GM10248 (cell line): ENCODE measurements at regions not wholly inside any gene's neighbourhood (a gene's known extent, or its start where the extent isn't known, plus 50 kb on each side); places are given as distances from the start of the nearest gene placed in this dataset.

Experiments used
- CTCF ChIA-PET: fragments of 300-600 bp; sonication (Branson Sonifier 250); formaldehyde crosslinking; extraction: SDS; loops from one replicate; lab custom pipeline; 2021; ENCODE audit warnings: antibody characterized with exemption; lab: Yijun Ruan, JAX
- POLR2A ChIA-PET: fragments of 350-650 bp; sonication (Branson Sonifier 250); formaldehyde crosslinking; extraction: SDS; loops from one replicate; lab custom pipeline; 2020; ENCODE audit warnings: antibody characterized with exemption; lab: Yijun Ruan, JAX
- DNase-seq: peaks from one replicate; pipeline ENCODE4 v3.0.0; 2012; ENCODE audit errors: extremely low spot score
- TF ChIP-seq, protein P1 (sequence below): IDR thresholded peaks from 2 replicates; pipeline ENCODE4 v1.5.1; 2012; ENCODE audit warnings: mild to moderate bottlenecking, low read depth; ENCODE audit errors: extremely low read depth, missing control alignments, control extremely low read depth

DNA sequence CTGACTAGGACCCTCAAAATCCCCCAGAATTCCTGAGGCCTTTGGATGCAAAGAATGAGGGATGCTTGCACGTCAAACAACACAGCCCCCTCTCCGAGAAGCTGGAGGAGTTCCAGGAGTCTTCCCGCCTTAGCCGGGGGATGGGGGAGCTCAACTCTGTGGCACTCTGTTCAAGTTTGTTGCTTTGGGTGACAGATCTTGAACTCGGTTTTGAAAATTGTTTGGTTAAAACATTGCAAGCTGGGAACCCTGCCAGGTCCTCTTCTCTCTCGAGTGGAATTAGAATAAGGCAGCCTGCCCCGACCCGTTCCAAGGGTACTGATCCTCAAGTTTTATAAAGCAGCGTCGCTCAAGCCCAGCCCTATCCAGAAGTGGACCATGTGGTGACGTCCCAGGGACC lies 244.1 kb downstream of the LOXHD1 start:
- POLR2A ChIA-PET = no interaction called here
- TF ChIP-seq, protein P1, sequence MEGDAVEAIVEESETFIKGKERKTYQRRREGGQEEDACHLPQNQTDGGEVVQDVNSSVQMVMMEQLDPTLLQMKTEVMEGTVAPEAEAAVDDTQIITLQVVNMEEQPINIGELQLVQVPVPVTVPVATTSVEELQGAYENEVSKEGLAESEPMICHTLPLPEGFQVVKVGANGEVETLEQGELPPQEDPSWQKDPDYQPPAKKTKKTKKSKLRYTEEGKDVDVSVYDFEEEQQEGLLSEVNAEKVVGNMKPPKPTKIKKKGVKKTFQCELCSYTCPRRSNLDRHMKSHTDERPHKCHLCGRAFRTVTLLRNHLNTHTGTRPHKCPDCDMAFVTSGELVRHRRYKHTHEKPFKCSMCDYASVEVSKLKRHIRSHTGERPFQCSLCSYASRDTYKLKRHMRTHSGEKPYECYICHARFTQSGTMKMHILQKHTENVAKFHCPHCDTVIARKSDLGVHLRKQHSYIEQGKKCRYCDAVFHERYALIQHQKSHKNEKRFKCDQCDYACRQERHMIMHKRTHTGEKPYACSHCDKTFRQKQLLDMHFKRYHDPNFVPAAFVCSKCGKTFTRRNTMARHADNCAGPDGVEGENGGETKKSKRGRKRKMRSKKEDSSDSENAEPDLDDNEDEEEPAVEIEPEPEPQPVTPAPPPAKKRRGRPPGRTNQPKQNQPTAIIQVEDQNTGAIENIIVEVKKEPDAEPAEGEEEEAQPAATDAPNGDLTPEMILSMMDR = no peak
- no peak for DNase-seq
- CTCF ChIA-PET = no interaction called here

DNA sequence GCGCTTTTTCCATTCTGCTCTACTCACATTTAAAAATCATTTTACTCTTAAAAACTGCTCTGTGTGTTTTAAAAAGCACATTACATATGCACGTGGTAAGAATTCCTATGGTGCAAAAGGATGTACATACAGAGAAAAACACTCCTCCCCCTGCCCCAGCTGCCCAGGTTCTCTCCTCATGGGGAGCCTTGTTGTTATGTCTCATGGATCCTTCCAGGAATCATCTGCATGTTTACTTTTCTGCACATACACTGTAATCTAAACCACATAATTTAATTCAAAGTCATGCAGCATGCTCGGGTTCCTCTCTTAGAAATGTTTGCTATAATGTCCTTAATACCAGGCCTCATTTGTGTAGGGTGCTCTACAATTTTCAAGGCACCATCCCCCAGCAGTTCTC lies 243.3 kb downstream of the LOXHD1 start:
- no peak for DNase-seq
- POLR2A ChIA-PET = no interaction called here
- CTCF ChIA-PET = no interaction called here
- TF ChIP-seq, protein P1 = no peak

DNA sequence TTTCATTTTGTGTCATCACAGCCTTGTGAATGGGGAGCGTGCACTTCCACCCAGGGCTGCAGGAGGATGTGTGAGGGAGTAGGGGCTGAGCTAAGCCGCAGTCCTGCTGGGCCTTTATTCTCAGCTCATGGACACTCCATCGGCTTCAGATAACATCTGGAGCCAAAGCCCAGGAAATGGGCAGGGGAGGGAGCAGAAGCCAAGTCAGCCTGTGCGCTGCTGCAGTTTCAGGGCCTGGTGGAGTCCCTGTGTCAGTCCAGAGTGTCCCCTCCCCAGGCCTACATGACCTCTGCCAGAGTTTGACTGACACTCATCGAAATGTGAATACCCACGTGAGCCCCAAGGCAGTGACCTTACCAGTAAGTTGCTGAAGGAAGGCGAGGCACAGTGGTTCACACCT lies 242.2 kb downstream of the LOXHD1 start:
- POLR2A ChIA-PET = no interaction called here
- TF ChIP-seq, protein P1 = no peak
- DNase-seq = no peak
- CTCF ChIA-PET = no interaction called here

DNA sequence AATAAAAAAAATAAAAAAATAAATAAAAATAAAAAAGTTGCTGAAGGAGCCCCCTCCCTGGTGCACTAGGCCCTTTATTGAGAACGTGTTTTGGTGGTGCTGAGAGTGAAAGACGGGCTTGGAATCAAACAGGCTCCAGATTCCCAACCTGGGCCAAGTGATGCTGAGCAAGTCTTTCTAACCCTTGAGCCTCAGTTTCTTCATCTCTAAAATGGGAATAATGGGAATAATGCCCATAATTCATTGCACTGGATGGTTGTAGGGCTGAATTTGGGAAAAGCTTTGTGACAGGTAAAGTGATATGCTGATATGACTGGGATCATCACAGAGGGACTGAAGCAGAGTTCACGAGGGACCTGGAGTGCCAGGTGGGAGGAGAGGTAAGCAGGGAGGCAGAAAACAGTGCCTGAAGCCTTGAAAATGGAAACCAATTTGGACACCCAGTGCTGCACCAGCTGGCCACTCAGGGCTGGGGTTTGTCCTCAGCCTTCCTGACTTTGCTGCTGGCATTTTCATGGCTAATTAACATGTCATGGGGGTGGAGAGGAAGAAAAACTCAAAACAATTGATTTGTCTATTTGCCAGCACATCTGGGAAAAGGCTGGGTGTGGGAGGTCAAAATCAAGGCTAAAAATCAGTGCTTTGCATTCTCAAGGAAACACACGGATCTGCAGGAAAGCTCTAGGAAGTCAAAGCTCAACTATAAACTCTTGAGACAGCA lies 241.3 kb downstream of the LOXHD1 start:
- POLR2A ChIA-PET = no interaction called here
- CTCF ChIA-PET = no interaction called here
- TF ChIP-seq, protein P1 = no peak
- DNase-seq = no peak

DNA sequence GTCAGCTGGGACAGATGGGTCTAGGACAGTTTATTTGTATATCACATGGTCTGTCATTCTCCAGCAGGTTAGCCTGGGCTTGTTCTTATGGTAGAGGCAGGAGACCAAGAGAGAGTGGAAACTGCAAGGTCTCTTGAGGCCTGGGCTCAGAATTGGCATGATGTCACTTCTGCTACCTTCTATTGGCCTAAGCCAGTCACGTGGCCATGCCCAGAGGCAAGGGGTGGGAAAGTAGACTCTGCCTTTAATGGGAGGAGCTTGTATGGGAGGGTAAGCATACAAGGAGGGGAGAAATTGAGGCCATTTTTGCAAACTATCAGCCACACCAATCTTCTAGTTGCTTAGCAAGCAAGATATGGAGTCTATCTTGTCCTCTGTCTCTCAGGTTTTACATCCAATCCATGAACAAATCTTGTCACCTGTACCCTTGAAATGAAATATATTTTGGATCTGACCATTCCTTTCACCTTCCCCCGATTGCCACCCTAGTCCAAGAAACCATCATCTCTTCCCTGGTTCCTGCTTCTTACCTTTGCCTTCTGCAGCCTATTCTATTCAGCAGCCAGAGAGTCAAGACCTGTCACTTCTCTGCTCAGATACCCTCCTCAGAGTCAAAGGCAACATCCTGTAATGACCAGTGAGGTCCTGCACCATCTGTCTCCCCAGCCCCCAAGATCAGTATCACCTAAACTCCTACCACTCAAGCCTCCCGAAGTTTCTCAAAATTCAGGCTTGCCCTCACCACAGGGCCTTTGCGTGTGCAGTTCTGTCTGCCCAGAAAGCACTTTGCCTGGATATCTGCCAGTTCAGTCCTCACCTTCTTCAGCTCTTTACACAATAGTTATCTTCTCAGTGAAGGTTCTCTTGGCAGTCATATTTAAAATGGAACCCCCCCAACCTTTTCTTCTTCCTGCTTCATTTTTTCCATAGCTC lies 240.0 kb downstream of the LOXHD1 start:
- DNase-seq = no peak

DNA sequence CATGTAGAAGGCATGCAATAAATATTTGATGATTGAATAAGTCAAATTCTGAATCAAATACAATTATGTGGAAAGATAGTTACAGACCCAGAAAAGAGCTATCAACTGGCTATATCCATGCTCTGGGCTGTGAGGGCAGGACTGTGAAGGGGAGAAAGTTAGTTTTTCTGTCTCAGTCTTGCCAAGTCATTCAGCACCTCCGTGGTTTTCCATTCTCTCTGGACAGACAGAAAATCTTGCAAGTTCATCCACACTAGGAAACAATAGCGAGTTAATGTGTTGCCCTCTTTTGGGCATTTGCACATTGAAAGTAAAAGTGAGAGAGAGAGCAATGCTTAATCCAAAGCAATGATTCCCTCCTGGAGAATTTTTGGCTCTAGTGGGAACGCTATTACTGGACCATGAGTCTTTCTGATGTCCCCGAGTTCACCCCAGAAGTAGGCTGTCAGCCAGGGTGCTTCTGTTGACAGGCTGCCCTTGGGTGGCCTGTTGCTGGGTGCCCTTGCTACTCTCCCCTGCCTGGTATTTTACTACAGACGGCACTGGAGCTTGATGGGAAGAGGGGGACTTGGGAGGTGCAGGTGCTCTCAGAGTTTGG lies 238.3 kb downstream of the LOXHD1 start:
- ChIA-PET CTCF (no interaction called here), POLR2A (no interaction called here)
- no peak for DNase-seq
- TF ChIP-seq, protein P1 = no peak

More for the DNA sequence above, 240.0 kb downstream of the LOXHD1 start:
- TF ChIP-seq, protein P1 = no peak
- CTCF ChIA-PET = no interaction called here
- POLR2A ChIA-PET = no interaction called here
